Liver (tissue), 8 donors: ENCODE measurements at regions not wholly inside any gene's neighbourhood (a gene's known extent, or its start where the extent isn't known, plus 50 kb on each side); places are given as distances from the start of the nearest gene placed in this dataset.

ENCODE experiments used
- DNase-seq: peaks from one replicate; pipeline ENCODE4 v3.0.0-alpha.2; 2017; ENCODE audit warnings: low spot score
- H3K27ac ChIP-seq, 2 donors: one replicate each; pipeline ENCODE4 v1.7.0; 2013; ENCODE audit warnings: inconsistent platforms in 2 of 2, low read length in 2 of 2, control low read depth in 1 of 2, low read depth in 1 of 2, mild to moderate bottlenecking in 1 of 2
- H3K27me3 ChIP-seq, 4 donors: one replicate each; pipeline versions ENCODE4 v1.6.1 to v1.7.0; 2013; ENCODE audit warnings: low read length in 3 of 4, inconsistent platforms in 1 of 4, mild to moderate bottlenecking in 1 of 4, moderate library complexity in 1 of 4; ENCODE audit not compliant: control insufficient read depth in 4 of 4, insufficient read depth in 4 of 4
- H3K36me3 ChIP-seq, 4 donors: one replicate each; pipeline versions ENCODE4 v1.6.1 to v1.7.0; 2013; ENCODE audit warnings: low read length in 3 of 4, mild to moderate bottlenecking in 3 of 4, low read depth in 1 of 4, moderate library complexity in 1 of 4; ENCODE audit not compliant: control insufficient read depth in 4 of 4, insufficient read depth in 3 of 4
- H3K4me1 ChIP-seq, 4 donors: one replicate each; pipeline versions ENCODE4 v1.6.1 to v1.7.0; 2013; ENCODE audit warnings: low read length in 3 of 4, mild to moderate bottlenecking in 3 of 4, moderate library complexity in 1 of 4; ENCODE audit not compliant: control insufficient read depth in 4 of 4, insufficient read depth in 4 of 4
- H3K4me3 ChIP-seq, 3 donors: one replicate each; pipeline versions ENCODE4 v1.6.1 to v1.7.0; 2013; ENCODE audit warnings: low read length in 3 of 3, control low read depth in 1 of 3, low read depth in 1 of 3, mild to moderate bottlenecking in 1 of 3
- H3K9ac ChIP-seq, 2 donors: one replicate each; pipeline ENCODE4 v1.7.0; 2013; ENCODE audit warnings: low read length in 2 of 2, mild to moderate bottlenecking in 2 of 2, moderate library complexity in 2 of 2, control low read depth in 1 of 2, low read depth in 1 of 2
- H3K9me3 ChIP-seq, 4 donors: one replicate each; pipeline versions ENCODE4 v1.6.1 to v1.7.0; 2013; ENCODE audit warnings: low read length in 3 of 4; ENCODE audit not compliant: control insufficient read depth in 4 of 4
- ATF3 ChIP-seq: IDR thresholded peaks from 2 replicates; pipeline ENCODE4 v1.6.1; 2016; ENCODE audit warnings: antibody characterized with exemption
- FOXA2 ChIP-seq: IDR thresholded peaks from 2 replicates; pipeline ENCODE4 v1.6.1; 2016; ENCODE audit warnings: antibody characterized with exemption
- GABPA ChIP-seq, 2 donors: IDR thresholded peaks in 1 of 2; conservative IDR thresholded peaks in 1 of 2; 2 replicates each; pipeline ENCODE4 v1.6.1; 2016; ENCODE audit warnings: antibody characterized with exemption in 2 of 2, mild to moderate bottlenecking in 1 of 2, moderate library complexity in 1 of 2
- HNF4A ChIP-seq, 2 donors: conservative IDR thresholded peaks; 2 replicates each; pipeline ENCODE4 v1.6.1; 2016; ENCODE audit warnings: antibody characterized with exemption in 2 of 2, mild to moderate bottlenecking in 2 of 2
- HNF4G ChIP-seq: IDR thresholded peaks from 2 replicates; pipeline ENCODE4 v1.6.1; 2016; ENCODE audit warnings: antibody characterized with exemption
- NR2F2 ChIP-seq: IDR thresholded peaks from 2 replicates; pipeline ENCODE4 v1.6.1; 2016; ENCODE audit warnings: antibody characterized with exemption
- RAD21 ChIP-seq, 2 donors: IDR thresholded peaks; 2 replicates each; pipeline ENCODE4 v1.6.1; 2016; ENCODE audit warnings: antibody characterized with exemption in 2 of 2, mild to moderate bottlenecking in 2 of 2
- SP1 ChIP-seq: IDR thresholded peaks from 2 replicates; pipeline ENCODE4 v1.6.1; 2018; ENCODE audit warnings: antibody characterized with exemption, mild to moderate bottlenecking
- TAF1 ChIP-seq: conservative IDR thresholded peaks from 2 replicates; pipeline ENCODE4 v1.6.1; 2016; ENCODE audit warnings: antibody characterized with exemption, mild to moderate bottlenecking
- YY1 ChIP-seq: IDR thresholded peaks from 2 replicates; pipeline ENCODE4 v1.6.1; 2016; ENCODE audit warnings: antibody characterized with exemption, mild to moderate bottlenecking
- WGBS: extraction: QIAGEN DNeasy Blood & Tissue Kit; methylation state at CpG from one replicate; pipeline ENCODE4 v1.1.7; 2013; 5-methylcytosine and 5-hydroxymethylcytosine counted together
- TF ChIP-seq, protein P1 (sequence below): IDR thresholded peaks from 2 replicates; pipeline ENCODE4 v1.6.1; 2016; ENCODE audit warnings: antibody characterized with exemption, mild to moderate bottlenecking
- TF ChIP-seq, protein P2 (sequence below): fragments of 150-350 bp; IDR thresholded peaks from 2 replicates; pipeline ENCODE4 v1.5.1; 2017; ENCODE audit warnings: improper control_type of control experiment, low read depth, low read length; ENCODE audit not compliant: missing input control
- TF ChIP-seq, protein P3 (sequence below): IDR thresholded peaks from 2 replicates; pipeline ENCODE4 v1.6.1; 2016; ENCODE audit warnings: antibody characterized with exemption
- donor health status: healthy.
- donor health status: healthy.
- donor health status: healthy.
- donor health status: healthy.
- donor health status: healthy.

- H3K9ac ChIP-seq: no peak overlapping the region
- no peaks in the 10 kb centered on the region for H3K36me3 ChIP-seq
- TF ChIP-seq YY1 (no peak), FOXA2 (no peak), TAF1 (no peak), SP1 (no peak)
- TF ChIP-seq, protein P1, sequence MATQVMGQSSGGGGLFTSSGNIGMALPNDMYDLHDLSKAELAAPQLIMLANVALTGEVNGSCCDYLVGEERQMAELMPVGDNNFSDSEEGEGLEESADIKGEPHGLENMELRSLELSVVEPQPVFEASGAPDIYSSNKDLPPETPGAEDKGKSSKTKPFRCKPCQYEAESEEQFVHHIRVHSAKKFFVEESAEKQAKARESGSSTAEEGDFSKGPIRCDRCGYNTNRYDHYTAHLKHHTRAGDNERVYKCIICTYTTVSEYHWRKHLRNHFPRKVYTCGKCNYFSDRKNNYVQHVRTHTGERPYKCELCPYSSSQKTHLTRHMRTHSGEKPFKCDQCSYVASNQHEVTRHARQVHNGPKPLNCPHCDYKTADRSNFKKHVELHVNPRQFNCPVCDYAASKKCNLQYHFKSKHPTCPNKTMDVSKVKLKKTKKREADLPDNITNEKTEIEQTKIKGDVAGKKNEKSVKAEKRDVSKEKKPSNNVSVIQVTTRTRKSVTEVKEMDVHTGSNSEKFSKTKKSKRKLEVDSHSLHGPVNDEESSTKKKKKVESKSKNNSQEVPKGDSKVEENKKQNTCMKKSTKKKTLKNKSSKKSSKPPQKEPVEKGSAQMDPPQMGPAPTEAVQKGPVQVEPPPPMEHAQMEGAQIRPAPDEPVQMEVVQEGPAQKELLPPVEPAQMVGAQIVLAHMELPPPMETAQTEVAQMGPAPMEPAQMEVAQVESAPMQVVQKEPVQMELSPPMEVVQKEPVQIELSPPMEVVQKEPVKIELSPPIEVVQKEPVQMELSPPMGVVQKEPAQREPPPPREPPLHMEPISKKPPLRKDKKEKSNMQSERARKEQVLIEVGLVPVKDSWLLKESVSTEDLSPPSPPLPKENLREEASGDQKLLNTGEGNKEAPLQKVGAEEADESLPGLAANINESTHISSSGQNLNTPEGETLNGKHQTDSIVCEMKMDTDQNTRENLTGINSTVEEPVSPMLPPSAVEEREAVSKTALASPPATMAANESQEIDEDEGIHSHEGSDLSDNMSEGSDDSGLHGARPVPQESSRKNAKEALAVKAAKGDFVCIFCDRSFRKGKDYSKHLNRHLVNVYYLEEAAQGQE: no peak
- no peaks in the 10 kb centered on the region for H3K4me1 ChIP-seq
- no peak overlapping the region for H3K4me3 ChIP-seq
- no peak for DNase-seq
- no peaks in the 10 kb centered on the region for H3K9me3 ChIP-seq
- H3K27ac ChIP-seq: no peak overlapping the region
- no peaks in the 10 kb centered on the region for H3K27me3 ChIP-seq
Measured at GRCh38 chr9:26458054-26458453, 434.5 kb downstream of the CAAP1 start.

DNA sequence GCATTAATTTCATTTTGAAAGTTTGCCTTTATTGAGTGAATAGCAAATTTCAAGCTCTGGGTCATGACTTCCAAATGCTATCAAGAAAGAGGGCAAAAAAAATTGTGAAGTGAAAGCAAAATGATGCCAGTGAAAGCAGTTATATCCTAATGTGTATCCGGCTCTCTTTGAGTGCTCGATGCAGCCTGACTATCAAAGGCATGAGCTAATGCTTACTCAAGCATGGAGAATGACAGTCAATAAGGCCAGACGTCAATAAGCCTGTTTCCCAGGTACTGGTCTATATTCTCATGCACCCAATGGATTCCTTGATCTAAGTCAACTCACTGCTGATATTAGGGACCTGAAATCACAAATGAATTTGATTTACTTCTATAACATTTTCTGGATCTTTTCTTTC, 435.5 kb downstream of the CAAP1 start:
- no peak for DNase-seq
- Histone ChIP-seq H3K27ac (no peak overlapping the region), H3K36me3 (no peaks in the 10 kb centered on the region), H3K9me3 (no peaks in the 10 kb centered on the region), H3K27me3 (no peaks in the 10 kb centered on the region), H3K4me1 (no peaks in the 10 kb centered on the region), H3K9ac (no peak overlapping the region), H3K4me3 (no peak overlapping the region)
- TF ChIP-seq, protein P2, sequence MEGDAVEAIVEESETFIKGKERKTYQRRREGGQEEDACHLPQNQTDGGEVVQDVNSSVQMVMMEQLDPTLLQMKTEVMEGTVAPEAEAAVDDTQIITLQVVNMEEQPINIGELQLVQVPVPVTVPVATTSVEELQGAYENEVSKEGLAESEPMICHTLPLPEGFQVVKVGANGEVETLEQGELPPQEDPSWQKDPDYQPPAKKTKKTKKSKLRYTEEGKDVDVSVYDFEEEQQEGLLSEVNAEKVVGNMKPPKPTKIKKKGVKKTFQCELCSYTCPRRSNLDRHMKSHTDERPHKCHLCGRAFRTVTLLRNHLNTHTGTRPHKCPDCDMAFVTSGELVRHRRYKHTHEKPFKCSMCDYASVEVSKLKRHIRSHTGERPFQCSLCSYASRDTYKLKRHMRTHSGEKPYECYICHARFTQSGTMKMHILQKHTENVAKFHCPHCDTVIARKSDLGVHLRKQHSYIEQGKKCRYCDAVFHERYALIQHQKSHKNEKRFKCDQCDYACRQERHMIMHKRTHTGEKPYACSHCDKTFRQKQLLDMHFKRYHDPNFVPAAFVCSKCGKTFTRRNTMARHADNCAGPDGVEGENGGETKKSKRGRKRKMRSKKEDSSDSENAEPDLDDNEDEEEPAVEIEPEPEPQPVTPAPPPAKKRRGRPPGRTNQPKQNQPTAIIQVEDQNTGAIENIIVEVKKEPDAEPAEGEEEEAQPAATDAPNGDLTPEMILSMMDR: no peak
- WGBS: 47% methylated on average over 3 of the region's 3 CpGs

- no peak for DNase-seq
- Histone ChIP-seq H3K4me3 (no peak overlapping the region), H3K9ac (no peak overlapping the region), H3K36me3 (no peaks in the 10 kb centered on the region), H3K4me1 (no peaks in the 10 kb centered on the region), H3K27ac (no peak overlapping the region), H3K9me3 (no peaks in the 10 kb centered on the region), H3K27me3 (no peaks in the 10 kb centered on the region)
- 75% methylated on average over 3 of the region's 3 CpGs for WGBS
- TF ChIP-seq NR2F2 (no peak), SP1 (no peak), HNF4G (no peak), GABPA (IDR thresholded peaks at IDR 0.05 in 1 of 2, conservative IDR thresholded peaks at IDR 0.05 in 1 of 2) (no peak), HNF4A (conservative IDR thresholded peaks at IDR 0.05) (no peak), YY1 (no peak), ATF3 (no peak), RAD21 (IDR thresholded peaks at IDR 0.05) (no peak)
- TF ChIP-seq, protein P2: no peak
- TF ChIP-seq, protein P3, sequence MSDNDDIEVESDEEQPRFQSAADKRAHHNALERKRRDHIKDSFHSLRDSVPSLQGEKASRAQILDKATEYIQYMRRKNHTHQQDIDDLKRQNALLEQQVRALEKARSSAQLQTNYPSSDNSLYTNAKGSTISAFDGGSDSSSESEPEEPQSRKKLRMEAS: no peak
Measured at GRCh38 chr9:26439061-26439624, 453.5 kb downstream of the CAAP1 start.
